Caco-2 (cell line): ENCODE measurements at regions not wholly inside any gene's neighbourhood (a gene's known extent, or its start where the extent isn't known, plus 50 kb on each side); places are given as distances from the start of the nearest gene placed in this dataset.
"Not testable (repeated sequence)": the region's sequence is repeated elsewhere in the genome, so short reads cannot be mapped to it uniquely, and the experiment has no call there.

Experiments
- BruUV-seq: library from RNA; stranded (reverse); fragments of 400-500 nt; replicated peaks from 2 replicates; lab custom pipeline; 2021; lab: Mats Ljungman, UMichigan
- CTCF ChIA-PET: fragments of 300-600 bp; sonication (Branson Sonifier 250); formaldehyde crosslinking; loops from one replicate; lab custom pipeline; 2022; ENCODE audit warnings: antibody characterized with exemption; lab: Charles Lee
- POLR2A ChIA-PET: fragments of 300-600 bp; sonication (Branson Sonifier 250); formaldehyde crosslinking; loops from one replicate; lab custom pipeline; 2022; ENCODE audit warnings: antibody characterized with exemption; lab: Charles Lee
- DNase-seq, 2 experiments: peaks; one replicate each; pipeline versions ENCODE4 v3.0.0 to v3.0.0-alpha.2; 2020 to 2022
- H3K27me3 ChIP-seq: replicated peaks from 2 replicates; pipeline ENCODE4 v1.6.0; 2011; ENCODE audit warnings: low read length; ENCODE audit not compliant: control insufficient read depth, insufficient read depth
- H3K36me3 ChIP-seq: 2 replicates; pipeline ENCODE4 v1.5.1; 2011; ENCODE audit warnings: low read length; ENCODE audit not compliant: control insufficient read depth, insufficient read depth
- H3K4me1 ChIP-seq: fragments of 250-450 bp; sonication (Bioruptor Pico); 2 replicates; pipeline ENCODE4 v1.5.1; 2020; ENCODE audit warnings: mild to moderate bottlenecking
- H3K4me3 ChIP-seq: 2 replicates; pipeline ENCODE4 v1.5.1; 2011; ENCODE audit warnings: low read depth, mild to moderate bottlenecking, control low read depth, low read length
- H3K9me3 ChIP-seq: fragments of 250-450 bp; sonication (Bioruptor Pico); 2 replicates; pipeline ENCODE4 v1.5.1; 2020; ENCODE audit warnings: mild to moderate bottlenecking, moderate library complexity
- H3K27ac Mint-ChIP-seq: one replicate; pipeline ENCODE4 v1.8.0; 2022; ENCODE audit warnings: mixed read lengths; ENCODE audit not compliant: unreplicated experiment
- H3K27me3 Mint-ChIP-seq: one replicate; pipeline ENCODE4 v1.8.0; 2022; ENCODE audit warnings: mixed read lengths; ENCODE audit not compliant: insufficient read depth, unreplicated experiment
- H3K36me3 Mint-ChIP-seq: one replicate; pipeline ENCODE4 v1.8.0; 2022; ENCODE audit warnings: mild to moderate bottlenecking, mixed read lengths; ENCODE audit not compliant: insufficient read depth, unreplicated experiment
- H3K4me1 Mint-ChIP-seq: one replicate; pipeline ENCODE4 v1.8.0; 2022; ENCODE audit warnings: low read depth, mixed read lengths; ENCODE audit not compliant: unreplicated experiment
- H3K4me3 Mint-ChIP-seq: one replicate; pipeline ENCODE4 v1.8.0; 2022; ENCODE audit warnings: mild to moderate bottlenecking, moderate library complexity, mixed read lengths; ENCODE audit not compliant: unreplicated experiment
- H3K9me3 Mint-ChIP-seq: one replicate; pipeline ENCODE4 v1.8.0; 2022; ENCODE audit warnings: mixed read lengths; ENCODE audit not compliant: unreplicated experiment
- CTCF ChIP-seq, 2 experiments: fragments of 200-600 bp in 1 of 2; IDR thresholded peaks; 1 replicate in 1 of 2; 2 replicates in 1 of 2; pipeline versions ENCODE4 v1.5.1 to v1.8.0; 2011 to 2022; ENCODE audit warnings: antibody characterized with exemption in 1 of 2, control low read depth in 1 of 2, inconsistent platforms in 1 of 2, low read depth in 1 of 2, low read length in 1 of 2, mild to moderate bottlenecking in 1 of 2, moderate library complexity in 1 of 2; ENCODE audit not compliant: insufficient read depth in 1 of 2, severe bottlenecking in 1 of 2, unreplicated experiment in 1 of 2
- intact Hi-C: fragments of 100-400 bp; cut with micrococcal nuclease; formaldehyde crosslinking; loops from one replicate; pipeline ENCODE4 v1.10.0; 2022; ENCODE audit not compliant: unreplicated experiment

- Histone ChIP-seq H3K9me3 (no peaks in the 10 kb centered on the region), H3K36me3 (no peaks in the 10 kb centered on the region), H3K4me3 (peak overlapping the region; percentile 53), H3K4me1 (no peaks in the 10 kb centered on the region), H3K27me3 (no peaks in the 10 kb centered on the region)
- TF ChIP-seq CTCF (IDR thresholded peaks at IDR 0.05; ENCODE audit: insufficient read depth in 1 of 2, low read depth in 1 of 2, low read length in 1 of 2, severe bottlenecking in 1 of 2, unreplicated experiment in 1 of 2) = peak in 1 of 2 experiments; percentile 15
- intact Hi-C loops = loop anchor here (1.0 to 2.0 kb wide), 2 partner anchors 8 to 120 kb away; no protein-coding TSS in a partner anchor
- no peaks in the 10 kb centered on the region for H3K9me3 Mint-ChIP-seq
- no TSS peak for BruUV-seq
- peak; percentile 78 to 86 for DNase-seq
- H3K4me3 Mint-ChIP-seq = peak overlapping the region; percentile 80
- H3K36me3 Mint-ChIP-seq = no peaks in the 10 kb centered on the region
- POLR2A ChIA-PET = interaction anchor here (1.0 kb wide), 1 partner anchor 10 kb away, joined by 4 read pairs; no protein-coding TSS in a partner anchor
- CTCF ChIA-PET = interaction anchor here (0.5 to 1.8 kb wide), 7 partner anchors 8 to 120 kb away, joined by 3 to 28 read pairs (median 5); no protein-coding TSS in a partner anchor
- no peaks in the 10 kb centered on the region for H3K27me3 Mint-ChIP-seq
- peak overlapping the region; percentile 42 for H3K27ac Mint-ChIP-seq
- H3K4me1 Mint-ChIP-seq = no peaks in the 10 kb centered on the region
These were observed 154.6 kb downstream of the CCDC74A start for GRCh38 chr2:131682122-131682944.

GRCh38 chr2:131682945-131683330 is 155.2 kb downstream of the CCDC74A start:
- DNase-seq = peak in 1 of 2 experiments; percentile 17
- peak overlapping the region; percentile 80 for H3K4me3 Mint-ChIP-seq
- intact Hi-C loops = loop anchor here (1.0 to 2.0 kb wide), 2 partner anchors 9 to 120 kb away; no protein-coding TSS in a partner anchor
- H3K9me3 ChIP-seq, BruUV-seq, H3K27me3 Mint-ChIP-seq, H3K27ac Mint-ChIP-seq, H3K4me1 ChIP-seq, H3K9me3 Mint-ChIP-seq, H3K36me3 Mint-ChIP-seq, H3K27me3 ChIP-seq, H3K36me3 ChIP-seq, H3K4me1 Mint-ChIP-seq: not testable (repeated sequence)
- H3K4me3 ChIP-seq = peak overlapping the region; percentile 53
- CTCF ChIA-PET = interaction anchor here (0.5 to 1.8 kb wide), 5 partner anchors 9 to 119 kb away, joined by 4 to 28 read pairs (median 5); no protein-coding TSS in a partner anchor
- POLR2A ChIA-PET = interaction anchor here (1.0 kb wide), 1 partner anchor 11 kb away, joined by 4 read pairs; no protein-coding TSS in a partner anchor

GRCh38 chr2:131684631-131685316 is 157.1 kb downstream of the CCDC74A start:
- not testable (repeated sequence) for H3K4me1 Mint-ChIP-seq

GRCh38 chr2:131686164-131686893 is 158.6 kb downstream of the CCDC74A start:
- POLR2A ChIA-PET, BruUV-seq, H3K4me3 ChIP-seq, H3K36me3 Mint-ChIP-seq, H3K9me3 Mint-ChIP-seq, H3K27me3 Mint-ChIP-seq, H3K4me1 Mint-ChIP-seq, H3K36me3 ChIP-seq, H3K4me1 ChIP-seq, H3K9me3 ChIP-seq, intact Hi-C loops, H3K27ac Mint-ChIP-seq, H3K27me3 ChIP-seq, H3K4me3 Mint-ChIP-seq, CTCF ChIA-PET: not testable (repeated sequence)
- DNase-seq = peak in 1 of 2 experiments; percentile 31

More at GRCh38 chr2:131684631-131685316, 157.1 kb downstream of the CCDC74A start:
- H3K9me3 Mint-ChIP-seq, intact Hi-C loops, H3K4me3 ChIP-seq, H3K4me1 ChIP-seq, POLR2A ChIA-PET, H3K27ac Mint-ChIP-seq, H3K4me3 Mint-ChIP-seq, H3K9me3 ChIP-seq, DNase-seq, BruUV-seq, CTCF ChIA-PET, H3K36me3 Mint-ChIP-seq, H3K36me3 ChIP-seq, H3K27me3 ChIP-seq, H3K27me3 Mint-ChIP-seq: not testable (repeated sequence)

GRCh38 chr2:131686894-131687238 is 159.2 kb downstream of the CCDC74A start:
- H3K9me3 ChIP-seq, H3K4me1 ChIP-seq, H3K4me3 ChIP-seq, H3K9me3 Mint-ChIP-seq, CTCF ChIA-PET, intact Hi-C loops, H3K36me3 ChIP-seq, H3K4me3 Mint-ChIP-seq, H3K27me3 ChIP-seq, POLR2A ChIA-PET, H3K4me1 Mint-ChIP-seq, H3K36me3 Mint-ChIP-seq, H3K27ac Mint-ChIP-seq, H3K27me3 Mint-ChIP-seq, DNase-seq, BruUV-seq: not testable (repeated sequence)
